MCF 10A (cell line): ENCODE measurements at regions not wholly inside any gene's neighbourhood (a gene's known extent, or its start where the extent isn't known, plus 50 kb on each side); places are given as distances from the start of the nearest gene placed in this dataset.
A peak's percentile ranks its signal among the peaks of the same experiment; 100 is the strongest.
"Not testable (repeated sequence)": the region's sequence is repeated elsewhere in the genome, so short reads cannot be mapped to it uniquely, and the experiment has no call there.

ENCODE experiments used
- BruUV-seq: library from RNA; stranded (reverse); fragments of 400-500 nt; replicated peaks from 2 replicates; lab custom pipeline; 2021; lab: Mats Ljungman, UMichigan
- CTCF ChIA-PET: fragments of 300-600 bp; sonication (Branson Sonifier 250); formaldehyde crosslinking; extraction: SDS; loops from one replicate; lab custom pipeline; 2021; ENCODE audit warnings: antibody characterized with exemption, inconsistent platforms; lab: Yijun Ruan, JAX
- POLR2A ChIA-PET: fragments of 300-600, 350-650 bp; sonication (Branson Sonifier 250); formaldehyde crosslinking; extraction: SDS; loops from one replicate; lab custom pipeline; 2020; ENCODE audit warnings: antibody characterized with exemption, inconsistent platforms; lab: Yijun Ruan, JAX
- DNase-seq: peaks from one replicate; pipeline ENCODE4 v3.0.0-alpha.2; 2018; ENCODE audit not compliant: unreplicated experiment
- H3K27ac Mint-ChIP-seq: one replicate; pipeline ENCODE4 v1.8.0; 2022; ENCODE audit warnings: mild to moderate bottlenecking, low read depth, mixed read lengths; ENCODE audit not compliant: unreplicated experiment
- H3K27me3 Mint-ChIP-seq: one replicate; pipeline ENCODE4 v1.8.0; 2022; ENCODE audit warnings: mixed read lengths; ENCODE audit not compliant: insufficient read depth, unreplicated experiment
- H3K36me3 Mint-ChIP-seq: one replicate; pipeline ENCODE4 v1.8.0; 2022; ENCODE audit warnings: mild to moderate bottlenecking, moderate library complexity, mixed read lengths; ENCODE audit not compliant: insufficient read depth, unreplicated experiment
- H3K4me1 Mint-ChIP-seq: one replicate; pipeline ENCODE4 v1.8.0; 2022; ENCODE audit warnings: mixed read lengths; ENCODE audit not compliant: insufficient read depth, unreplicated experiment
- H3K4me3 Mint-ChIP-seq: one replicate; pipeline ENCODE4 v1.8.0; 2022; ENCODE audit warnings: mild to moderate bottlenecking, moderate library complexity, mixed read lengths; ENCODE audit not compliant: unreplicated experiment
- H3K9me3 Mint-ChIP-seq: one replicate; pipeline ENCODE4 v1.8.0; 2022; ENCODE audit warnings: mixed read lengths; ENCODE audit not compliant: unreplicated experiment
- intact Hi-C: fragments of 100-400 bp; cut with micrococcal nuclease; formaldehyde crosslinking; loops from 2 replicates; pipeline ENCODE4 v1.14.1; 2022

- BruUV-seq, H3K27ac Mint-ChIP-seq, POLR2A ChIA-PET, DNase-seq, H3K27me3 Mint-ChIP-seq, H3K9me3 Mint-ChIP-seq, CTCF ChIA-PET, H3K36me3 Mint-ChIP-seq, intact Hi-C loops, H3K4me1 Mint-ChIP-seq, H3K4me3 Mint-ChIP-seq: not testable (repeated sequence)
Observed at GRCh38 chr17:46429675-46430074, 68.1 kb upstream of the ARL17B start.

- H3K9me3 Mint-ChIP-seq, H3K4me1 Mint-ChIP-seq, CTCF ChIA-PET, H3K4me3 Mint-ChIP-seq, H3K36me3 Mint-ChIP-seq, DNase-seq, H3K27me3 Mint-ChIP-seq, POLR2A ChIA-PET, H3K27ac Mint-ChIP-seq, intact Hi-C loops, BruUV-seq: not testable (repeated sequence)
Observed at GRCh38 chr17:46424187-46424884, 62.8 kb upstream of the ARL17B start.

DNA sequence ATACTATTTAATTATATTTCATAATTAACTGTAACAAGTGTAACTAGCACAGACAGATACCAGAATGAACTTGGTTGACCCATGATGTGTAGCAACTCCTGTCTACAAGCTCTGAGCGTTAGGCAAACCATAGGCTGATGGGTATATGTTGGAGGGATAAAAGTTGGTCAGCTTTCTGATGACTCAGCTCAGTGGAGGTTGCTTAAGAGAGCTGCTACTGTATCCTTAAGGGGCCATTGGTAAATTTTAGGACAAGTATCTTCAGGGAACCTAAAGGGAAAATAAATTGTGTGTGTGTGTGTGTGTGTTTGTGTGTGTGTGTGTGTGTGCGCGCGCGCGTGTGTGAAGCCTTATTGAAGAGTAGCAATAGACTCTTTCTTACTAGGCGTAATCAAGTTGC lies 56.3 kb upstream of the ARL17B start:
- BruUV-seq, H3K9me3 Mint-ChIP-seq, POLR2A ChIA-PET, H3K27ac Mint-ChIP-seq, intact Hi-C loops, H3K4me1 Mint-ChIP-seq, H3K36me3 Mint-ChIP-seq, H3K27me3 Mint-ChIP-seq, CTCF ChIA-PET, H3K4me3 Mint-ChIP-seq: not testable (repeated sequence)
- DNase-seq: peak; percentile 45

GRCh38 chr17:46417261-46417660 lies 55.7 kb upstream of the ARL17B start:
- intact Hi-C loops, H3K36me3 Mint-ChIP-seq, BruUV-seq, H3K27me3 Mint-ChIP-seq, H3K9me3 Mint-ChIP-seq, POLR2A ChIA-PET, H3K4me1 Mint-ChIP-seq, H3K27ac Mint-ChIP-seq, H3K4me3 Mint-ChIP-seq, CTCF ChIA-PET, DNase-seq: not testable (repeated sequence)

- intact Hi-C loops: not testable (repeated sequence)
Observed at GRCh38 chr17:46414559-46414958, 53.0 kb upstream of the ARL17B start.

GRCh38 chr17:46412156-46412555 lies 50.6 kb upstream of the ARL17B start:
- H3K9me3 Mint-ChIP-seq, BruUV-seq, intact Hi-C loops, CTCF ChIA-PET, H3K36me3 Mint-ChIP-seq, DNase-seq, H3K4me1 Mint-ChIP-seq, POLR2A ChIA-PET, H3K27me3 Mint-ChIP-seq, H3K27ac Mint-ChIP-seq, H3K4me3 Mint-ChIP-seq: not testable (repeated sequence)

More at GRCh38 chr17:46414559-46414958, 53.0 kb upstream of the ARL17B start:
- DNase-seq, POLR2A ChIA-PET, H3K36me3 Mint-ChIP-seq, BruUV-seq, CTCF ChIA-PET, H3K27ac Mint-ChIP-seq, H3K9me3 Mint-ChIP-seq, H3K27me3 Mint-ChIP-seq, H3K4me1 Mint-ChIP-seq, H3K4me3 Mint-ChIP-seq: not testable (repeated sequence)

GRCh38 chr17:46411172-46411852 lies 49.7 kb upstream of the ARL17B start:
- H3K4me1 Mint-ChIP-seq, H3K4me3 Mint-ChIP-seq, DNase-seq, POLR2A ChIA-PET, CTCF ChIA-PET, intact Hi-C loops, H3K9me3 Mint-ChIP-seq, H3K36me3 Mint-ChIP-seq, BruUV-seq, H3K27me3 Mint-ChIP-seq, H3K27ac Mint-ChIP-seq: not testable (repeated sequence)
